ENCODE measurements at regions not wholly inside any gene's neighbourhood (a gene's known extent, or its start where the extent isn't known, plus 50 kb on each side); places are given as distances from the start of the nearest gene placed in this dataset.

- no peak for TF ChIP-seq CTCF (IDR thresholded peaks at IDR 0.05)
- Histone ChIP-seq H3K27ac (no peak overlapping the region), H3K4me3 (no peak overlapping the region)
- DNase-seq (ENCODE audit: low spot score) = no peak
Observed at GRCh38 chr2:19589791-19590190, 231.4 kb upstream of the OSR1 start.

DNA sequence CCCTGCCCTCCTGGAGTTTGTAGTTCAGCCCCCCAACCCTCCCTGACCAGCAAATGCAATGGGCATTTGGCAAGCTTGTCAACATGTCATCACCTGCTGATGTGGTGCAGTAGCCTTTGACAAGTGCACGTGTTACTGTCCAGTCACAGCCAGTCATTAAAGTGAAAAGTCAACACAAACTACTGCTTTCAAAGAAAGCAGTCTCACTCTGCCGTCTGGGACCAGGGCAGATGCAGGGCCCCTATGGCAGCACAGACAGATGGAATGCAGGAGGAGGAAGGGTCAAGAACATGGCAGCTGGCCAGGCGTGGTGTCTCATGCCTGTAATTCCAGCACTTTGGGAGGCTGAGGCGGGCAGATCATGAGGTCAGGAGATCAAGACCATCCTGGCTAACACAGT lies 222.4 kb upstream of the OSR1 start:
- no peak for TF ChIP-seq CTCF (IDR thresholded peaks at IDR 0.05)
- no peak for DNase-seq (ENCODE audit: low spot score)
- H3K4me3 ChIP-seq = no peak overlapping the region
- H3K27ac ChIP-seq = no peak overlapping the region

DNA sequence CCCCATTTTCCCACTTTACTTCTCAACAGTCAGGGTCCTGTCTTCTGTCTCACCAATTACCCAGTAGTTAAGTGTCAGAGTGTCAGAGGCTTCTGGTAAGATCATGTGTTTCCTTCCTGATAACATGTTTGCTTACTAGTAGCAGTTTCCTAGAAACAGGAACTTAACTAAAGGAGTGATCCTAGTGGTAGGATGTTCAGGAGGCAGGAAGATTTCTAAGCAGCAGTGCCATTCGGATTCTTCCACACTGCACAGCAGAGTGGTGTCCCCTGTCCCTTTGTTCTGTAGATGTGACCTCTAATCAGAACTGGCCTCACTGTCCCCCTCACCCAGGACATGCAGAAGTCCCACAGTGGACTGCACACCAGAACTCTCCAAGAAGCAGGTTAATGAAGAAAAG lies 221.8 kb upstream of the OSR1 start:
- no peak for DNase-seq (ENCODE audit: low spot score)
- no peak for TF ChIP-seq CTCF (IDR thresholded peaks at IDR 0.05)
- Histone ChIP-seq H3K27ac (no peak overlapping the region), H3K4me3 (no peak overlapping the region)

DNA sequence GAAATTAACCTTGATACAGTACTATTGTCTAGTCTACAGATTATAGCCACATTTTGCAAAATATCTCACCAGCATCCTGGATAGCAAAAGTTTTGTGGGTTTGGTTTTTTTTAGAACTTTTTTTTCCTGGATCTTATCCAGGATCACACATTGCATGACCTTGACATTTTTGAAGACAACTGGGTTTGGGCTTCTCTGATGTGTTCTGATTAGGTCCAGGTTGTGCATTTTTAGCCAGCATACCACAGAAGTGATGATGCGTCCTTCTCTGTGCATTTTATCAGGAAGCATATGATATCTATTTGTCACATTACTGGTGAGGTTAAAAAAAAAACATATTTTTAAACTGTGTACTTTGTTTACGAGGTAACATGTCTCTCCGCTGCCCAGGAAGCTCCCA lies 221.0 kb upstream of the OSR1 start:
- TF ChIP-seq CTCF (IDR thresholded peaks at IDR 0.05) = no peak
- no peak overlapping the region for H3K27ac ChIP-seq
- H3K4me3 ChIP-seq = no peak overlapping the region
- DNase-seq (ENCODE audit: low spot score) = no peak

- Histone ChIP-seq H3K27ac (no peak overlapping the region), H3K4me3 (no peak overlapping the region)
- TF ChIP-seq CTCF (IDR thresholded peaks at IDR 0.05) = no peak
- no peak for DNase-seq (ENCODE audit: low spot score)
Observed at GRCh38 chr2:19577723-19578122, 219.3 kb upstream of the OSR1 start.

GRCh38 chr2:19576411-19576810 lies 218.0 kb upstream of the OSR1 start:
- H3K27ac ChIP-seq = no peak overlapping the region
- TF ChIP-seq CTCF (IDR thresholded peaks at IDR 0.05) = no peak
- H3K4me3 ChIP-seq = no peak overlapping the region
- DNase-seq (ENCODE audit: low spot score) = no peak

DNA sequence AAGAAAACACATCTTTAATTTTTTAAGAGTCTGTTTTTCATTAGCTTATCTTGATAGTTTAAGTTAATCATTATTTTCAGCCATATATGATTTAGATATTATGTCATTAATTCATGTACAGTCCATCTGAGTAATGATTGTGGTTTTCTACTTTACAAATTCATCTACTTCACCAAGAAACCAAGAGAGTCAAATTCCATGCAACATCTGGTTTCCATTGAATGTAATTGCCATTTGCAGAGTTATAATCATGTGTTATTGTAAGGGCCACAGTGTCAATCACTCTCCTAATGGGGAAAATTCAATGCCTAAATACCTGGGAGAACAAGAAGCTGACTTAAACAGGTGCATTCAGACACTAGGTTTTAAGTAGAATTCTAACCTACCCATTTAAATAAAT lies 217.2 kb upstream of the OSR1 start:
- H3K4me3 ChIP-seq = no peak overlapping the region
- no peak overlapping the region for H3K27ac ChIP-seq
- no peak for DNase-seq (ENCODE audit: low spot score)
- no peak for TF ChIP-seq CTCF (IDR thresholded peaks at IDR 0.05)
